Natural killer cell (primary cell): ENCODE measurements at regions not wholly inside any gene's neighbourhood (a gene's known extent, or its start where the extent isn't known, plus 50 kb on each side); places are given as distances from the start of the nearest gene placed in this dataset.

ENCODE experiments used
- ATAC-seq, 3 donors: fragments of 150-1000 bp in 2 of 3; fragments of 200-7000 bp in 1 of 3; cut with Tn5 transposase; 1 replicate in 1 of 3; 2 replicates in 2 of 3; pipeline ENCODE4 v1.10.0; 2021; ENCODE audit warnings: mild to moderate bottlenecking in 2 of 3, moderate library complexity in 2 of 3
- DNase-seq, 2 donors: peaks; one replicate each; pipeline versions ENCODE4 v3.0.0 to v3.0.0-alpha.2; 2013 to 2021; ENCODE audit warnings: mixed read lengths in 1 of 2
- H3K27ac ChIP-seq: one replicate; pipeline ENCODE4 v1.5.1; 2013; ENCODE audit warnings: mild to moderate bottlenecking, low read length
- H3K27me3 ChIP-seq: one replicate; pipeline ENCODE4 v1.6.1; 2013; ENCODE audit warnings: low read length; ENCODE audit not compliant: control insufficient read depth, insufficient read depth
- H3K36me3 ChIP-seq: one replicate; pipeline ENCODE4 v1.6.1; 2013; ENCODE audit warnings: low read length; ENCODE audit not compliant: control insufficient read depth, insufficient read depth
- H3K4me1 ChIP-seq: one replicate; pipeline ENCODE4 v1.6.1; 2013; ENCODE audit warnings: low read length; ENCODE audit not compliant: control insufficient read depth, insufficient read depth
- H3K4me3 ChIP-seq: one replicate; pipeline ENCODE4 v1.5.1; 2013; ENCODE audit warnings: low read length
- H3K9me3 ChIP-seq: one replicate; pipeline ENCODE4 v1.6.1; 2013; ENCODE audit warnings: low read length; ENCODE audit not compliant: control insufficient read depth, insufficient read depth
- H3K27ac Mint-ChIP-seq, 2 donors: one replicate each; pipeline ENCODE4 v1.8.0; 2022; ENCODE audit warnings: mild to moderate bottlenecking in 2 of 2, mixed read lengths in 2 of 2, moderate library complexity in 1 of 2
- H3K27me3 Mint-ChIP-seq, 2 donors: one replicate each; pipeline ENCODE4 v1.8.0; 2022; ENCODE audit warnings: low read depth in 2 of 2, mixed read lengths in 2 of 2
- H3K36me3 Mint-ChIP-seq: one replicate; pipeline ENCODE4 v1.8.0; 2022; ENCODE audit warnings: mixed read lengths
- H3K4me1 Mint-ChIP-seq, 2 donors: one replicate each; pipeline ENCODE4 v1.8.0; 2022; ENCODE audit warnings: mixed read lengths in 2 of 2
- H3K4me3 Mint-ChIP-seq: one replicate; pipeline ENCODE4 v1.8.0; 2022; ENCODE audit warnings: mild to moderate bottlenecking, moderate library complexity, mixed read lengths
- H3K9me3 Mint-ChIP-seq, 2 donors: one replicate each; pipeline ENCODE4 v1.8.0; 2022; ENCODE audit warnings: mixed read lengths in 2 of 2
- WGBS: methylation state at CpG from one replicate; pipeline ENCODE4 v1.1.7; 2013; ENCODE audit warnings: missing lambda C conversion rate; ENCODE audit not compliant: insufficient coverage; 5-methylcytosine and 5-hydroxymethylcytosine counted together
- intact Hi-C: fragments of 100-400 bp; cut with micrococcal nuclease; formaldehyde crosslinking; loops from one replicate; pipeline ENCODE4 v1.14.2; 2022
- TF ChIP-seq, protein P1 (sequence below): fragments of 200-600 bp; IDR thresholded peaks from one replicate; pipeline ENCODE4 v1.8.0; 2022; ENCODE audit warnings: antibody characterized with exemption

DNA sequence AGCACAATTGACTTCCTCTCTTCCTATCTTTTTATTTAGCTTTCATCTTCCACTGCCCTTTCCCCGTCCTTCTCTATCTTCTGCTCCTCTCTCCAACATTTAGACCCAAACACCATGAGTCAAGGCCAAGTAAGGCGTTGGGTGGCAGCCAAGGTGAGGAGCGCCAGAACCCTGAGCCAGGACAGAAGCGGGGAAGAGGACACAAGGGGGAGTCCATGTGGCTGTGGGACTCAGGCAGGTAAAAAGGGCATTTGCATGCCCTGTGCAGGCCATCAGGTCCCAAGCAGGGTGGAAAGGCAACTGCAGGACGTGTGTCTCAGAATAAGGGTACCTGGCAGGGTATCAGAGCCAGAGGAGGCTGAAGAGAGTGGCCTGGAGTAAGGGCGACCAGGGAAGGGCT, 192.4 kb upstream of the PFKP start:
- no peak overlapping the region for H3K4me3 Mint-ChIP-seq
- H3K27me3 Mint-ChIP-seq = peaks cover 0 to 7% of the 10 kb centered on the region in 2 donors
- H3K36me3 Mint-ChIP-seq = no peaks in the 10 kb centered on the region
- no peak for DNase-seq
- H3K4me1 Mint-ChIP-seq = no peaks in the 10 kb centered on the region
- Histone ChIP-seq H3K27ac (no peak overlapping the region), H3K4me1 (no peaks in the 10 kb centered on the region), H3K27me3 (no peaks in the 10 kb centered on the region), H3K9me3 (no peaks in the 10 kb centered on the region), H3K36me3 (no peaks in the 10 kb centered on the region), H3K4me3 (no peak overlapping the region)
- no peak for ATAC-seq
- 72% methylated on average over 6 of the region's 6 CpGs for WGBS
- H3K27ac Mint-ChIP-seq = no peak overlapping the region
- intact Hi-C loops = no loop called here
- TF ChIP-seq, protein P1, sequence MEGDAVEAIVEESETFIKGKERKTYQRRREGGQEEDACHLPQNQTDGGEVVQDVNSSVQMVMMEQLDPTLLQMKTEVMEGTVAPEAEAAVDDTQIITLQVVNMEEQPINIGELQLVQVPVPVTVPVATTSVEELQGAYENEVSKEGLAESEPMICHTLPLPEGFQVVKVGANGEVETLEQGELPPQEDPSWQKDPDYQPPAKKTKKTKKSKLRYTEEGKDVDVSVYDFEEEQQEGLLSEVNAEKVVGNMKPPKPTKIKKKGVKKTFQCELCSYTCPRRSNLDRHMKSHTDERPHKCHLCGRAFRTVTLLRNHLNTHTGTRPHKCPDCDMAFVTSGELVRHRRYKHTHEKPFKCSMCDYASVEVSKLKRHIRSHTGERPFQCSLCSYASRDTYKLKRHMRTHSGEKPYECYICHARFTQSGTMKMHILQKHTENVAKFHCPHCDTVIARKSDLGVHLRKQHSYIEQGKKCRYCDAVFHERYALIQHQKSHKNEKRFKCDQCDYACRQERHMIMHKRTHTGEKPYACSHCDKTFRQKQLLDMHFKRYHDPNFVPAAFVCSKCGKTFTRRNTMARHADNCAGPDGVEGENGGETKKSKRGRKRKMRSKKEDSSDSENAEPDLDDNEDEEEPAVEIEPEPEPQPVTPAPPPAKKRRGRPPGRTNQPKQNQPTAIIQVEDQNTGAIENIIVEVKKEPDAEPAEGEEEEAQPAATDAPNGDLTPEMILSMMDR = no peak
- no peaks in the 10 kb centered on the region for H3K9me3 Mint-ChIP-seq

DNA sequence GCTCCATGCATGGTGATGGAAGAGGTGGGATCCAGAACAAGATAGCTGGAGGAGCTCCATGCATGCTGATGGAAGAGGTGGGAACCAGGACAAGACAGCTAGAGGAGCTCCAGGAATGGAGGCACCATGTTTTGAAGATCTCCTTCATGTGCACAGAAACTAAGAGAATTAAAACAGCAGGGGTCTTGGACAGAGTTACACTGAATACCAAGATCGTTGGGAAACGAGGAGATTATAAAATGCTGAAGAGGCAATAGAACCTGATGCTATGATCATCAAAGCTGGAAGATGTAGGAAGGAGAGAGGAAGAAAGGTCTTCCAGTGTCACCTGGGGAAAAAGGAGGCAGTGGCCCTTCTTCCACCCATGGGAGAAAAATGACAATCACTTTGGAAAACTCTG, 193.6 kb upstream of the PFKP start:
- no peaks in the 10 kb centered on the region for H3K9me3 Mint-ChIP-seq
- no peak for ATAC-seq
- intact Hi-C loops = no loop called here

DNA sequence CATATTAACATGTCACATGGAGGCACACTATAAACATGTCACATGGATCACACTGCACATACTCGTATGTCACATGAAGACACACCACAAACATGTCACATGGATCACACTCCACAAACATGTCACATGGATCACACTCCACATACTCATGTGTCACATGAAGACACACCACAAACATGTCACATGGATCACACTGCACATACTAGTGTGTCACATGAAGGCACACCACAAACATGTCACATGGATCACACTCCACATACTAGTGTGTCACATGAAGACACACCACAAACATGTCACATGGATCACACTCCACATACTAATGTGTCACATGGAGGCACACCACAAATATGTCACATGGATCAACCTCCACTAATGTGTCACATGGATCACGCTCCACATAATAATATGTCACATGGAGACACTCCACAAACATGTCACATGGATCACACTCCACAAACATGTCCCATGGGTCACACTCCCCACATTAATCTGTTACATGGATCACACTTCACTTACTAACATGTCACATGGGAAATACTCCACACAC, 195.6 kb upstream of the PFKP start:
- no peaks in the 10 kb centered on the region for H3K36me3 ChIP-seq
- no peak overlapping the region for H3K27ac ChIP-seq
- H3K4me3 Mint-ChIP-seq = no peak overlapping the region
- DNase-seq (no peak), ATAC-seq (no peak)
- no peaks in the 10 kb centered on the region for H3K36me3 Mint-ChIP-seq
- 84% methylated on average over 2 of the region's 2 CpGs for WGBS
- H3K4me1 ChIP-seq = no peaks in the 10 kb centered on the region
- H3K4me3 ChIP-seq = no peak overlapping the region
- no peaks in the 10 kb centered on the region for H3K4me1 Mint-ChIP-seq
- H3K9me3 Mint-ChIP-seq = no peaks in the 10 kb centered on the region
- no peaks in the 10 kb centered on the region for H3K9me3 ChIP-seq
- TF ChIP-seq, protein P1 = no peak
- H3K27me3 ChIP-seq = no peaks in the 10 kb centered on the region
- intact Hi-C loops = no loop called here
- no peak overlapping the region for H3K27ac Mint-ChIP-seq
- peaks cover 0 to 17% of the 10 kb centered on the region in 2 donors for H3K27me3 Mint-ChIP-seq

More for the DNA sequence above, 193.6 kb upstream of the PFKP start:
- Mint-ChIP-seq H3K4me3 (no peak overlapping the region), H3K36me3 (no peaks in the 10 kb centered on the region), H3K4me1 (no peaks in the 10 kb centered on the region), H3K27ac (no peak overlapping the region), H3K27me3 (peaks cover 0 to 7% of the 10 kb centered on the region in 2 donors)
- Histone ChIP-seq H3K4me1 (no peaks in the 10 kb centered on the region), H3K27me3 (no peaks in the 10 kb centered on the region), H3K27ac (no peak overlapping the region), H3K4me3 (no peak overlapping the region), H3K36me3 (no peaks in the 10 kb centered on the region), H3K9me3 (no peaks in the 10 kb centered on the region)
- WGBS = 80% methylated on average over 2 of the region's 2 CpGs
- TF ChIP-seq, protein P1 = no peak
- DNase-seq = no peak

DNA sequence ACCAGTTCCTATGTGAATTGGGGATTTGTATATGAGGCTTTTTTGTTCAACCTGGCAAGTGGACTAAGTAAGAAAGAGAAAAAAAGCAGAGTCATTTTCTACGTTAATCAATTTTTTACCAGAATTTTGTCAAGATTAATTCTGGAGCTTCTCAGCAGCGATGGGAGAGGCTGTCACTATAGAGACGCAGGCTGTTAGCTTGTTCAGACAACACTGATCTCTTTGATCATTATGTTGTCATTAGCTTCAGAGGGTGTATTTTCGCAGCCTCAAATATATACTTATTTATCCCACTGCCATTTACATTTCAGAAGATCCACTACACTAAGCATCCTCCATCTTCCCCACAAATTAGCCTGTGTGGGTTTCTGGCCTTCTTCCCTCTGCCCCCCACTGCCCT, 196.7 kb upstream of the PFKP start:
- Histone ChIP-seq H3K36me3 (no peaks in the 10 kb centered on the region), H3K4me3 (no peak overlapping the region), H3K9me3 (no peaks in the 10 kb centered on the region), H3K27ac (no peak overlapping the region), H3K27me3 (no peaks in the 10 kb centered on the region), H3K4me1 (no peaks in the 10 kb centered on the region)
- Mint-ChIP-seq H3K9me3 (no peaks in the 10 kb centered on the region), H3K4me3 (no peak overlapping the region), H3K36me3 (no peaks in the 10 kb centered on the region), H3K27ac (no peak overlapping the region), H3K27me3 (peaks cover 0 to 17% of the 10 kb centered on the region in 2 donors), H3K4me1 (no peaks in the 10 kb centered on the region)
- TF ChIP-seq, protein P1 = no peak
- intact Hi-C loops = no loop called here
- no peak for DNase-seq
- no peak for ATAC-seq
- 87% methylated on average over 4 of the region's 4 CpGs for WGBS
